Kidney capillary endothelial cell (primary cell): ENCODE measurements at regions not wholly inside any gene's neighbourhood (a gene's known extent, or its start where the extent isn't known, plus 50 kb on each side); places are given as distances from the start of the nearest gene placed in this dataset.

Experiments
- DNase-seq: peaks from one replicate; pipeline ENCODE4 v3.0.0-alpha.2; 2018; ENCODE audit warnings: low spot score

GRCh38 chr13:97797553-97797952, 155.9 kb upstream of the IPO5 start:
- DNase-seq: no peak

GRCh38 chr13:97798171-97798821, 155.2 kb upstream of the IPO5 start:
- DNase-seq: no peak

- DNase-seq: no peak
These were observed 154.6 kb upstream of the IPO5 start for GRCh38 chr13:97798836-97799235.

- no peak for DNase-seq
These were observed 151.3 kb upstream of the IPO5 start for GRCh38 chr13:97802213-97802612.

GRCh38 chr13:97809576-97809975, 143.9 kb upstream of the IPO5 start:
- DNase-seq: no peak

- peak; percentile 35 for DNase-seq
These were observed 143.3 kb upstream of the IPO5 start for GRCh38 chr13:97810152-97810551.

- DNase-seq: no peak
These were observed 131.1 kb upstream of the IPO5 start for GRCh38 chr13:97822377-97822776.

GRCh38 chr13:97826421-97827012, 127.0 kb upstream of the IPO5 start:
- DNase-seq: no peak

GRCh38 chr13:97834250-97834649, 119.2 kb upstream of the IPO5 start:
- DNase-seq: no peak

- DNase-seq: no peak
These were observed 110.3 kb upstream of the IPO5 start for GRCh38 chr13:97843189-97843588.

GRCh38 chr13:97844151-97844550, 109.3 kb upstream of the IPO5 start:
- no peak for DNase-seq

GRCh38 chr13:97848886-97849285, 104.6 kb upstream of the IPO5 start:
- DNase-seq: peak; percentile 82

GRCh38 chr13:97849305-97849704, 104.2 kb upstream of the IPO5 start:
- peak; percentile 65 for DNase-seq

- no peak for DNase-seq
These were observed 102.2 kb upstream of the IPO5 start for GRCh38 chr13:97851269-97851668.

- no peak for DNase-seq
These were observed 101.1 kb upstream of the IPO5 start for GRCh38 chr13:97852181-97852874.

- DNase-seq: no peak
These were observed 99.9 kb upstream of the IPO5 start for GRCh38 chr13:97853550-97853949.

- DNase-seq: peak; percentile 78
These were observed 97.7 kb upstream of the IPO5 start for GRCh38 chr13:97855570-97856303.

- no peak for DNase-seq
These were observed 97.2 kb upstream of the IPO5 start for GRCh38 chr13:97856304-97856675.

GRCh38 chr13:97858161-97858560, 95.3 kb upstream of the IPO5 start:
- DNase-seq: no peak

GRCh38 chr13:97866346-97866745, 87.1 kb upstream of the IPO5 start:
- DNase-seq: no peak

GRCh38 chr13:97866751-97867150, 86.7 kb upstream of the IPO5 start:
- no peak for DNase-seq

- no peak for DNase-seq
These were observed 80.1 kb upstream of the IPO5 start for GRCh38 chr13:97873398-97873797.

GRCh38 chr13:97875218-97875617, 78.3 kb upstream of the IPO5 start:
- DNase-seq: no peak
